H1 (cell line): ENCODE measurements at regions not wholly inside any gene's neighbourhood (a gene's known extent, or its start where the extent isn't known, plus 50 kb on each side); places are given as distances from the start of the nearest gene placed in this dataset.

Experiments used
- CHD7 ChIP-seq: fragments of 300-600 bp; sonication (generic); IDR thresholded peaks from 2 replicates; pipeline ENCODE4 v1.7.1; 2012; ENCODE audit warnings: low read length, moderate library complexity, mild to moderate bottlenecking, inconsistent platforms; ENCODE audit not compliant: insufficient replicate concordance
- CREB1 ChIP-seq: IDR thresholded peaks from 2 replicates; pipeline ENCODE4 v1.6.1; 2012; ENCODE audit warnings: inconsistent platforms
- EGR1 ChIP-seq: IDR thresholded peaks from 2 replicates; pipeline ENCODE4 v1.6.1; 2011; ENCODE audit warnings: low read depth, low read length, borderline replicate concordance
- JUND ChIP-seq: IDR thresholded peaks from 2 replicates; pipeline ENCODE4 v1.6.1; 2011; ENCODE audit warnings: mild to moderate bottlenecking, improper control_type of control experiment, low read length
- KDM1A ChIP-seq: fragments of 200-600, 300-600 bp; sonication (generic); IDR thresholded peaks from 2 replicates; pipeline ENCODE4 v1.7.1; 2016; ENCODE audit warnings: mild to moderate bottlenecking, low read length, borderline replicate concordance
- MAX ChIP-seq: IDR thresholded peaks from 2 replicates; pipeline ENCODE4 v1.6.1; 2012; ENCODE audit warnings: inconsistent platforms
- NRF1 ChIP-seq: IDR thresholded peaks from 2 replicates; pipeline ENCODE4 v1.6.1; 2011; ENCODE audit warnings: mild to moderate bottlenecking, low read depth, low read length, improper control_type of control experiment
- PHF8 ChIP-seq: fragments of 200-600 bp; sonication (generic); conservative IDR thresholded peaks from 2 replicates; pipeline ENCODE4 v1.7.1; 2012; ENCODE audit warnings: low read depth, mild to moderate bottlenecking, inconsistent platforms, low read length, moderate library complexity
- SIRT6 ChIP-seq: IDR thresholded peaks from one replicate; pipeline ENCODE4 v1.7.1; 2012; ENCODE audit warnings: low read length, inconsistent platforms
- SIX5 ChIP-seq: IDR thresholded peaks from 2 replicates; pipeline ENCODE4 v1.6.1; 2011; ENCODE audit warnings: mild to moderate bottlenecking, low read depth, low read length
- SP1 ChIP-seq: IDR thresholded peaks from 2 replicates; pipeline ENCODE4 v1.6.1; 2011; ENCODE audit warnings: low read depth, low read length
- SUZ12 ChIP-seq: fragments of 200-600 bp; sonication (generic); IDR thresholded peaks from 2 replicates; pipeline ENCODE4 v1.6.1; 2012; ENCODE audit warnings: mild to moderate bottlenecking, inconsistent platforms, low read length, moderate library complexity, mixed read lengths
- YY1 ChIP-seq: IDR thresholded peaks from 2 replicates; pipeline ENCODE4 v1.6.1; 2011; ENCODE audit warnings: low read depth, mild to moderate bottlenecking, low read length

GRCh38 chr2:198444800-198445287 is 640.5 kb downstream of the PLCL1 start (continued):
- TF ChIP-seq CHD7 (no peak), SIRT6 (no peak), SP1 (no peak), PHF8 (no peak), NRF1 (no peak), CREB1 (no peak), SIX5 (no peak), SUZ12 (no peak), KDM1A (no peak), EGR1 (no peak), MAX (no peak), JUND (no peak), YY1 (no peak)
- TF ChIP-seq, all 59 proteins: peak for 0
